ENCODE measurements at regions not wholly inside any gene's neighbourhood (a gene's known extent, or its start where the extent isn't known, plus 50 kb on each side); places are given as distances from the start of the nearest gene placed in this dataset.

- intact Hi-C loops (cut with DNase I) = no loop called here
- Histone ChIP-seq H3K4me1 (no peaks in the 10 kb centered on the region), H3K27me3 (no peaks in the 10 kb centered on the region), H3K27ac (no peak overlapping the region), H3K36me3 (no peaks in the 10 kb centered on the region), H3K4me3 (no peak overlapping the region), H3K9me3 (no peaks in the 10 kb centered on the region)
- no peak for DNase-seq (ENCODE audit: low spot score in 2 of 2)
- TF ChIP-seq CTCF (IDR thresholded peaks at IDR 0.05) = no peak
Measured at GRCh38 chr13:70347947-70348620, 239.8 kb upstream of the KLHL1 start.

DNA sequence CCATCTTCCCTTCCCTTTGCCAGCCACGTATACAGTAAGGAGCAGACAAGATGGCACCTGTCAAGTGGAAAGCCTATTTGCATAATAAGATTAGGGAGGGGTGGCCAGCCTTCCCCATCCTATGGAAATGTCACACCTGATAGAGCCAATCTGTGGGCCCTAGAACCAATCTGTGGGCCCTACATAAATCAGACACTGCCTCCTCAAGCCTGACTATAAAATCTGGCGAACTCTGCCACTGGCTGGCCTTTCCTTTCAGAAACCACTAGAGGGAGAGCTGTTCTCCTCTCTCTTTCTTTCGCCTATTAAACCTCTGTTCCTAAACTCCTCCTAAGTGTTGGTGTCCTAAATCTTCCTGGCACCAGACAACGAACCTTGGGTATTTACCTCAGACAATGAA, 231.5 kb upstream of the KLHL1 start:
- Histone ChIP-seq H3K9me3 (no peaks in the 10 kb centered on the region), H3K36me3 (no peaks in the 10 kb centered on the region), H3K27me3 (no peaks in the 10 kb centered on the region), H3K27ac (no peak overlapping the region), H3K4me3 (no peak overlapping the region), H3K4me1 (no peaks in the 10 kb centered on the region)
- DNase-seq (ENCODE audit: low spot score in 2 of 2) = no peak
- intact Hi-C loops (cut with DNase I) = no loop called here
- TF ChIP-seq CTCF (IDR thresholded peaks at IDR 0.05) = no peak

DNA sequence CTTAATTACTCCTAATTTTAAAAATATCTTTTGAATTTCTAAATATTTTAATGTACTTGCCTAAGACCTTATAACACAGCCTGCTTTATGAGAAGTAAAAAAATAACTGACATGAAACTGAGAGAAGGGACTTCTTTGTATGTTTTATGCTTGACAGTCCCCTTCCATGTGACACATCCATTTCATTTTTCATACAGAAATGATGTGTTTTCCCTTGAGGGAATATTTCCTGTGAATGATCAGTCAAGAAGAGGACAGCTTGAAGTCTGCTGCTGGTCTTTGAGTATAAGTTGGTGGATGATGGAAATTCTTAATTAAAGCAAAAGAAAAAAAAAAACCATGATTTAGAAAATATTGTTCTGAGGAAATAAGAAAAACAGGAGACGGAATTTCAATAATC, 230.4 kb upstream of the KLHL1 start:
- no peaks in the 10 kb centered on the region for H3K36me3 ChIP-seq
- no peaks in the 10 kb centered on the region for H3K4me1 ChIP-seq
- H3K27ac ChIP-seq = no peak overlapping the region
- TF ChIP-seq CTCF (IDR thresholded peaks at IDR 0.05) = no peak
- no peak overlapping the region for H3K4me3 ChIP-seq
- H3K27me3 ChIP-seq = no peaks in the 10 kb centered on the region
- DNase-seq (ENCODE audit: low spot score in 2 of 2) = no peak
- intact Hi-C loops (cut with DNase I) = no loop called here
- H3K9me3 ChIP-seq = no peaks in the 10 kb centered on the region

- Histone ChIP-seq H3K9me3 (no peaks in the 10 kb centered on the region), H3K36me3 (no peaks in the 10 kb centered on the region), H3K4me1 (no peaks in the 10 kb centered on the region), H3K27me3 (no peaks in the 10 kb centered on the region), H3K4me3 (no peak overlapping the region), H3K27ac (no peak overlapping the region)
- no peak for TF ChIP-seq CTCF (IDR thresholded peaks at IDR 0.05)
- no peak for DNase-seq (ENCODE audit: low spot score in 2 of 2)
- intact Hi-C loops (cut with DNase I) = no loop called here
Measured at GRCh38 chr13:70336866-70337265, 228.6 kb upstream of the KLHL1 start.

DNA sequence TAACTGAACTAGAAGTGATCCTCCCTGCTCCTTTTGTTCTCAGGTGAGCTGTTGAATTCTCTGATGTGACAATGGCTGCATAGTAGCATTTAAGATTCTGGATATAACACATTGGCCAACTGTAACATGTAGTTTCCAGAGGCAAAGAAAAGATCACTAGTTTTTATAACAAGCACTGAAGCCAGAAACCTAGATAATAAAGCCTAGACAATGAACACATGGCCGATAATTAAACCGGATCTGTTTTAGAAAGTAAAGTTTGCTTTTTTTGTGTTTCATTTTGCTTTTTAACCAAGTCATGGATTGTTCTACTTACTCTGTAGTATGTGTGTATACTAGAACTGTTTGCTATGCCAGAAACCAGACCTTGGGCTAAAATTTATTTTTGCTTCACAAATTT, 225.5 kb upstream of the KLHL1 start:
- intact Hi-C loops (cut with DNase I) = no loop called here
- Histone ChIP-seq H3K4me1 (no peaks in the 10 kb centered on the region), H3K27me3 (no peaks in the 10 kb centered on the region), H3K27ac (no peak overlapping the region), H3K4me3 (no peak overlapping the region), H3K9me3 (no peaks in the 10 kb centered on the region), H3K36me3 (no peaks in the 10 kb centered on the region)
- TF ChIP-seq CTCF (IDR thresholded peaks at IDR 0.05) = no peak
- no peak for DNase-seq (ENCODE audit: low spot score in 2 of 2)

Measured in ascending aorta (tissue), 2 donors.